ENCODE measurements at regions not wholly inside any gene's neighbourhood (a gene's known extent, or its start where the extent isn't known, plus 50 kb on each side); places are given as distances from the start of the nearest gene placed in this dataset.

GRCh38 chr15:39270221-39270855 lies 310.5 kb upstream of the THBS1 start:
- TF ChIP-seq CTCF (conservative IDR thresholded peaks at IDR 0.05; ENCODE audit: low read depth, low read length) (no peak), EZH2 (IDR thresholded peaks at IDR 0.05; ENCODE audit: borderline replicate concordance, low read depth, low read length, poor library complexity, severe bottlenecking) (no peak)
